GM13977 (cell line): ENCODE measurements at regions not wholly inside any gene's neighbourhood (a gene's known extent, or its start where the extent isn't known, plus 50 kb on each side); places are given as distances from the start of the nearest gene placed in this dataset.

Source experiments
- DNase-seq: peaks from one replicate; pipeline ENCODE4 v3.0.0; 2012; ENCODE audit warnings: low spot score
- CTCF ChIP-seq: IDR thresholded peaks from 2 replicates; pipeline ENCODE4 v1.5.1; 2012; ENCODE audit warnings: mild to moderate bottlenecking, control low read depth; ENCODE audit not compliant: insufficient read depth; ENCODE audit errors: extremely low read depth, missing control alignments
- in situ Hi-C: fragments of 300-500 bp; cut with MboI; formaldehyde crosslinking; loops from one replicate; pipeline ENCODE4 v1.12.0; 2022; ENCODE audit warnings: low sequenced_read_pairs, low pct_unique_long_range_greater_than_20kb, mixed read lengths, inconsistent platforms; ENCODE audit not compliant: unreplicated experiment

- in situ Hi-C loops: no loop called here
- no peak for TF ChIP-seq CTCF
- DNase-seq: no peak
Measured at GRCh38 chr7:108684629-108685028, 115.0 kb downstream of the DNAJB9 start.

GRCh38 chr7:108686494-108686893 lies 116.8 kb downstream of the DNAJB9 start:
- TF ChIP-seq CTCF: no peak
- in situ Hi-C loops: no loop called here
- no peak for DNase-seq

- DNase-seq: no peak
- no peak for TF ChIP-seq CTCF
- in situ Hi-C loops: no loop called here
Measured at GRCh38 chr7:108697254-108697653, 127.6 kb downstream of the DNAJB9 start.

- no peak for TF ChIP-seq CTCF
- in situ Hi-C loops: no loop called here
- DNase-seq: no peak
Measured at GRCh38 chr7:108711611-108712010, 141.9 kb downstream of the DNAJB9 start.

- DNase-seq: no peak
- in situ Hi-C loops: no loop called here
- no peak for TF ChIP-seq CTCF
Measured at GRCh38 chr7:108716783-108717182, 147.1 kb downstream of the DNAJB9 start.

GRCh38 chr7:108717781-108718180 lies 148.1 kb downstream of the DNAJB9 start:
- DNase-seq: no peak
- in situ Hi-C loops: no loop called here
- no peak for TF ChIP-seq CTCF

GRCh38 chr7:108719631-108720030 lies 150.0 kb downstream of the DNAJB9 start:
- DNase-seq: no peak
- in situ Hi-C loops: no loop called here
- no peak for TF ChIP-seq CTCF
